Hepatocyte (in vitro differentiated cells): ENCODE measurements at regions not wholly inside any gene's neighbourhood (a gene's known extent, or its start where the extent isn't known, plus 50 kb on each side); places are given as distances from the start of the nearest gene placed in this dataset.

Experiments
- EZH2 ChIP-seq: fragments of 200-600 bp; sonication (generic); IDR thresholded peaks from 2 replicates; pipeline ENCODE4 v1.6.1; 2016; ENCODE audit warnings: antibody characterized with exemption, mild to moderate bottlenecking, borderline replicate concordance
- EZH2phosphoT487 ChIP-seq: fragments of 200-600 bp; sonication (generic); IDR thresholded peaks from one replicate; pipeline ENCODE4 v1.6.1; 2018; ENCODE audit warnings: antibody characterized with exemption, mild to moderate bottlenecking, low read depth, moderate library complexity; ENCODE audit not compliant: unreplicated experiment, severe bottlenecking
- TF ChIP-seq, protein P1 (sequence below): fragments of 200-600 bp; sonication (generic); IDR thresholded peaks from 2 replicates; pipeline ENCODE4 v1.5.1; 2016; ENCODE audit warnings: antibody characterized with exemption, mild to moderate bottlenecking; ENCODE audit not compliant: poor library complexity

DNA sequence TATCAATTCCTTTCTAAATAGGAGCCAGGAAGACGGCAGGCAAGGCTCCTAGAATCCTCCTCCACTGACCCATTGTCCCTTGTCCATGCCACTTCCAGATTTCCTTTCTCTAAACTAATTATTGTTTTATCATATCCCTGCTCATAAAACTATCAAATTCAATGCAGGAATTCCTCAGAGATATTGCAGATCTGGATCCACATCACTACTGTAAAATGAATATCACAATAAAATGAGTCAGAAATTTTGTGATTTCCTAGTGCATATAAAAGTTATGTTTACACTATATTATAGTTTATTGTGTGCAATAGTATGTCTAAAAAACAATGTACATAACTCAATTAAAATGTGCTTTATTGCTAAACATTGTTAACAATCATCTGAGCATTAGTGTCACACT lies 498.7 kb upstream of the NEGR1 start:
- TF ChIP-seq, protein P1, sequence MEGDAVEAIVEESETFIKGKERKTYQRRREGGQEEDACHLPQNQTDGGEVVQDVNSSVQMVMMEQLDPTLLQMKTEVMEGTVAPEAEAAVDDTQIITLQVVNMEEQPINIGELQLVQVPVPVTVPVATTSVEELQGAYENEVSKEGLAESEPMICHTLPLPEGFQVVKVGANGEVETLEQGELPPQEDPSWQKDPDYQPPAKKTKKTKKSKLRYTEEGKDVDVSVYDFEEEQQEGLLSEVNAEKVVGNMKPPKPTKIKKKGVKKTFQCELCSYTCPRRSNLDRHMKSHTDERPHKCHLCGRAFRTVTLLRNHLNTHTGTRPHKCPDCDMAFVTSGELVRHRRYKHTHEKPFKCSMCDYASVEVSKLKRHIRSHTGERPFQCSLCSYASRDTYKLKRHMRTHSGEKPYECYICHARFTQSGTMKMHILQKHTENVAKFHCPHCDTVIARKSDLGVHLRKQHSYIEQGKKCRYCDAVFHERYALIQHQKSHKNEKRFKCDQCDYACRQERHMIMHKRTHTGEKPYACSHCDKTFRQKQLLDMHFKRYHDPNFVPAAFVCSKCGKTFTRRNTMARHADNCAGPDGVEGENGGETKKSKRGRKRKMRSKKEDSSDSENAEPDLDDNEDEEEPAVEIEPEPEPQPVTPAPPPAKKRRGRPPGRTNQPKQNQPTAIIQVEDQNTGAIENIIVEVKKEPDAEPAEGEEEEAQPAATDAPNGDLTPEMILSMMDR, result no peak
- no peak for TF ChIP-seq EZH2phosphoT487
- no peak for TF ChIP-seq EZH2
